Osteoblast (primary cell): ENCODE measurements at regions not wholly inside any gene's neighbourhood (a gene's known extent, or its start where the extent isn't known, plus 50 kb on each side); places are given as distances from the start of the nearest gene placed in this dataset.

ENCODE experiments used
- DNase-seq: peaks from one replicate; pipeline ENCODE4 v3.0.0; 2011; ENCODE audit warnings: low spot score, mixed read lengths; ENCODE audit not compliant: insufficient read length; ENCODE audit errors: missing footprints
- H2AFZ ChIP-seq: 2 replicates; pipeline ENCODE4 v1.6.0; 2011; ENCODE audit warnings: mild to moderate bottlenecking, low read length
- H3K27ac ChIP-seq: 2 replicates; pipeline ENCODE4 v1.5.1; 2011; ENCODE audit warnings: mild to moderate bottlenecking, low read depth, low read length, moderate library complexity
- H3K27me3 ChIP-seq: 2 replicates; pipeline ENCODE4 v1.6.0; 2012; ENCODE audit warnings: mild to moderate bottlenecking, control low read depth, inconsistent platforms, low read length, moderate library complexity; ENCODE audit not compliant: insufficient read depth
- H3K36me3 ChIP-seq: 2 replicates; pipeline ENCODE4 v1.5.1; 2011; ENCODE audit warnings: mild to moderate bottlenecking, low read length, control low read depth, moderate library complexity; ENCODE audit not compliant: insufficient read depth
- H3K4me1 ChIP-seq: 2 replicates; pipeline ENCODE4 v1.5.1; 2011; ENCODE audit warnings: mild to moderate bottlenecking, low read length, control low read depth, moderate library complexity; ENCODE audit not compliant: insufficient read depth
- H3K4me2 ChIP-seq: 2 replicates; pipeline ENCODE4 v1.6.0; 2011; ENCODE audit warnings: mild to moderate bottlenecking, low read length; ENCODE audit not compliant: insufficient read depth
- H3K4me3 ChIP-seq: fragments of 200-600 bp; sonication (generic); 3 replicates; pipeline ENCODE4 v1.5.1; 2012; ENCODE audit warnings: mild to moderate bottlenecking, low read length, inconsistent platforms; ENCODE audit not compliant: insufficient read depth
- H3K79me2 ChIP-seq: 2 replicates; pipeline ENCODE4 v1.6.0; 2012; ENCODE audit warnings: mild to moderate bottlenecking, low read length, control low read depth, inconsistent platforms; ENCODE audit not compliant: insufficient read depth
- H3K9me3 ChIP-seq: 2 replicates; pipeline ENCODE4 v1.5.1; 2011; ENCODE audit warnings: low read depth, low read length, control low read depth
- H4K20me1 ChIP-seq: 2 replicates; pipeline ENCODE4 v1.6.0; 2012; ENCODE audit warnings: mild to moderate bottlenecking, low read length, control low read depth; ENCODE audit not compliant: insufficient read depth
- TF ChIP-seq, protein P1 (sequence below): IDR thresholded peaks from 2 replicates; pipeline ENCODE4 v1.5.1; 2011; ENCODE audit warnings: mild to moderate bottlenecking, low read depth, low read length, moderate library complexity; ENCODE audit errors: extremely low read depth

DNA sequence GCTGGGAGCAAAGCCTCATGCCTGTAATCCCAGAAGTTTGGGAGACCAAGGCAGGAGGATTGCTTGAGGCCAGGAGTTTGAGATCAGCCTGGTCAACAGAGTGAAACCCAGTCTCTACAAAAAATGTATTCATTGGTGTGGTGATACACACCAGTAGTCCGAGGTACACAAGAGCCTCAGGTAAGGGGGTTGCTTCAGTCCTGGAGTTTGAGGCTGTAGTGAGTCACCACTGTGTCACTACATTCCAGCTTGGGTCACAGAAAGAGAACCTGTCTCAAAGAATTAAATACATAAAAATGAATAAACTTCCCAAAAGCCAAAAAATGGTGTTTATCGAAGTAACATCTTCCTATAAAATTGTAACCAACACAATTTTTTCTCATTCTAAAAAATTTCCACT is 568.1 kb upstream of the LINC00305 start:
- no peak overlapping the region for H3K4me2 ChIP-seq
- DNase-seq = no peak
- no peaks in the 10 kb centered on the region for H3K27me3 ChIP-seq

DNA sequence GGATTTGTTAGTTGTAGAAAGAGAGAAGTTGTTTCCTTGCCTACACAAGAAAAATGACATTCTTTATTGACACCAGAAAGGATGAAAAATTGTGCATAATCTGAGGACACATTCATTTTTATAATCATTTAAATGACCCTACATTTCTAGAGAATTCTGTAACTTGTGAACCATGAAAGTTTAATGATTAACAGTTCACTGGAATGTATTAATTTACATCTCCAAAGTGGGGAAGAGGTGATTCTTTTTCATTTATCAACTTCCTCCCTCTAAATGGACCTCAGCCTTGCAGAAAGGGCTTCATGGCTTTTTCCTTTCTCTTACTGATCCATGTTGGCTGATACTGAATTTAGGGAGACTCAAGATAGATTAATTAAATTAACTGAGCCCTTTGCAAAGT is 565.2 kb upstream of the LINC00305 start:
- Histone ChIP-seq H3K4me2 (no peak overlapping the region), H3K4me3 (no peak overlapping the region), H3K27ac (no peak overlapping the region), H3K79me2 (no peaks in the 10 kb centered on the region), H3K9me3 (no peaks in the 10 kb centered on the region), H3K36me3 (no peaks in the 10 kb centered on the region), H3K27me3 (no peaks in the 10 kb centered on the region), H2AFZ (no peak overlapping the region), H3K4me1 (no peaks in the 10 kb centered on the region), H4K20me1 (no peaks in the 10 kb centered on the region)
- TF ChIP-seq, protein P1, sequence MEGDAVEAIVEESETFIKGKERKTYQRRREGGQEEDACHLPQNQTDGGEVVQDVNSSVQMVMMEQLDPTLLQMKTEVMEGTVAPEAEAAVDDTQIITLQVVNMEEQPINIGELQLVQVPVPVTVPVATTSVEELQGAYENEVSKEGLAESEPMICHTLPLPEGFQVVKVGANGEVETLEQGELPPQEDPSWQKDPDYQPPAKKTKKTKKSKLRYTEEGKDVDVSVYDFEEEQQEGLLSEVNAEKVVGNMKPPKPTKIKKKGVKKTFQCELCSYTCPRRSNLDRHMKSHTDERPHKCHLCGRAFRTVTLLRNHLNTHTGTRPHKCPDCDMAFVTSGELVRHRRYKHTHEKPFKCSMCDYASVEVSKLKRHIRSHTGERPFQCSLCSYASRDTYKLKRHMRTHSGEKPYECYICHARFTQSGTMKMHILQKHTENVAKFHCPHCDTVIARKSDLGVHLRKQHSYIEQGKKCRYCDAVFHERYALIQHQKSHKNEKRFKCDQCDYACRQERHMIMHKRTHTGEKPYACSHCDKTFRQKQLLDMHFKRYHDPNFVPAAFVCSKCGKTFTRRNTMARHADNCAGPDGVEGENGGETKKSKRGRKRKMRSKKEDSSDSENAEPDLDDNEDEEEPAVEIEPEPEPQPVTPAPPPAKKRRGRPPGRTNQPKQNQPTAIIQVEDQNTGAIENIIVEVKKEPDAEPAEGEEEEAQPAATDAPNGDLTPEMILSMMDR = no peak
- DNase-seq = no peak

More for the DNA sequence above, 568.1 kb upstream of the LINC00305 start:
- H3K9me3 ChIP-seq = no peaks in the 10 kb centered on the region
- no peaks in the 10 kb centered on the region for H3K36me3 ChIP-seq
- no peaks in the 10 kb centered on the region for H3K79me2 ChIP-seq
- no peaks in the 10 kb centered on the region for H4K20me1 ChIP-seq
- no peak overlapping the region for H2AFZ ChIP-seq
- H3K27ac ChIP-seq = no peak overlapping the region
- H3K4me1 ChIP-seq = no peaks in the 10 kb centered on the region
- TF ChIP-seq, protein P1 = no peak
- H3K4me3 ChIP-seq = no peak overlapping the region

DNA sequence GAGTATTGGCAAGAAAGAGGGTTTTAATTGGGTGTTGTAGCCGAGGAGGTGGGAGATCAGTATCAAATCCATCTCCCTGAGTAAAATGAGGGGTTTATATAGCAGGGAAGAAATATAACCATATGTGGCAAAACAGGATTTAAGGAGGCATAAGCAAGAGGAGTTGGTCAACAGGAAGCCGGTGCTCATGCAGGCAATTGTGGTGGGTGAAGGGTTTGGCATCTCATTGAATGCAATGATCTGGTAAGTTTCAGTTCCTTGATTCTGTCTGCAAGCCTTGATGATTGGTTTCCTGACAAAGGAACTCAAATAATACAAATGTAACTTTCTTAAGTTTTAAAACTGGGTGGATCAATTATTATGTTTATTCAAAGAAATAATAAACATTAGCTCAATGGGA is 564.4 kb upstream of the LINC00305 start:
- no peak for DNase-seq
- TF ChIP-seq, protein P1 = no peak
- Histone ChIP-seq H3K36me3 (no peaks in the 10 kb centered on the region), H3K9me3 (no peaks in the 10 kb centered on the region), H3K27ac (no peak overlapping the region), H3K4me3 (no peak overlapping the region), H3K79me2 (no peaks in the 10 kb centered on the region), H3K4me2 (no peak overlapping the region), H3K27me3 (no peaks in the 10 kb centered on the region), H2AFZ (no peak overlapping the region), H4K20me1 (no peaks in the 10 kb centered on the region), H3K4me1 (no peaks in the 10 kb centered on the region)

DNA sequence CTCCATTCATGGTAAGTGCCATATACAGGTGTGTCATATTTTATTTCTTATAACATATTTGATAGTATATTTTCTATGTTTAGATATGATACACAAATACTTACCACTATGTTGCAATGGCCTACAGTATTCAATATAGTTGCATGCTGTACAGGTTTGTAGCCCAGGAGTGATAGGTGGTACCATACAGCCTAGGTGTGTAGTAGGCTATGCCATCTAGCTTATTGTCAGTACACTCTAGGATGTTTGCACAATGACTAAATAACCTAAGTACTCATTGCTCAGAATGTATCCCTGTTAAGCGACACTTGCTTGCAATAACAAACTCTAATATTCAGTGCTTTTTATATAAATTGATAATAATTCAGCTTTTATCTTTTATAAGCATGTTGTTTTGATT is 563.1 kb upstream of the LINC00305 start:
- no peaks in the 10 kb centered on the region for H3K36me3 ChIP-seq
- H2AFZ ChIP-seq = no peak overlapping the region
- H3K27me3 ChIP-seq = no peaks in the 10 kb centered on the region
- DNase-seq = no peak
- H3K9me3 ChIP-seq = no peaks in the 10 kb centered on the region
- H4K20me1 ChIP-seq = no peaks in the 10 kb centered on the region
- TF ChIP-seq, protein P1 = no peak
- no peaks in the 10 kb centered on the region for H3K4me1 ChIP-seq
- H3K4me2 ChIP-seq = no peak overlapping the region
- no peak overlapping the region for H3K27ac ChIP-seq
- H3K4me3 ChIP-seq = no peak overlapping the region
- H3K79me2 ChIP-seq = no peaks in the 10 kb centered on the region
